Epidermal melanocyte (primary cell): ENCODE measurements at regions not wholly inside any gene's neighbourhood (a gene's known extent, or its start where the extent isn't known, plus 50 kb on each side); places are given as distances from the start of the nearest gene placed in this dataset.
"Not testable (repeated sequence)": the region's sequence is repeated elsewhere in the genome, so short reads cannot be mapped to it uniquely, and the experiment has no call there.

Experiments
- DNase-seq: peaks from one replicate; pipeline ENCODE4 v3.0.0; 2011; ENCODE audit warnings: low spot score; ENCODE audit not compliant: insufficient read length

DNA sequence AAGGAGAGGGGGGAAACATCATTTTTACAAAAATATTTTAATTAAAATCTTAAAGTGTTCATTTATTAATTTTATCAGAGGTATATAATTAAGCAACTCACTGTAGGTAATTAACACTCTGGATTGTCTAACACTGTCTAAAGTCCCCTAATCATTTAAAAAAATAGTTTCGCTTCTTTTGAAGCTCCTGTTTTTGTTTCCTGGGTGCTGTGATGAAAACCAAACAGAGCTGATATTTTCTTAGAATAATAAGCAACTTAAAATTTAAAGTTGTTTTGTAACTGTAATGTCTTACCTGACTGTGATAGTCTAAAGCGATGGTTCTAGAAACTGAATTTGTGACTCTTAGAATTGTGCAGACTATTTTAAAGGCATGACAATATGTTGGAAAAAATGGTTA, 961.0 kb downstream of the GATA3 start:
- DNase-seq: no peak

DNA sequence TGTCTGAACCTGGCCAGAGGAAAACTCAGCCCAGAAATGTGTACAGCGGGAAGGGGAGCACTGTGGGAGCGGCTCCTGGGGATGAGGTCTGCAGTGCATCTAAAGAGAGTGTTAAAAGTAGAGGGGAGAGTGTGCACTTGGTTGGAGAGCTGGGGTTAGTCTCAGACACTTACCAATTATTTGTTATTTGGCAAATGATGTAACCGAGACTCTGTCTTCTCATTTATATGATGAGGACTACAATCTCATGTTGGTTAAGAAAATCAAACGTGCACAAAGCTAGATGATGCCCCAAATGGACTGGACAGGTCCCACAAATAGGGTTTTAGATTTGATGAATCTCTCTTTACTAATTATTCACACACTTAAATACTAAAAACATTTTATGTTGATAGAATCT, 962.4 kb downstream of the GATA3 start:
- no peak for DNase-seq

DNA sequence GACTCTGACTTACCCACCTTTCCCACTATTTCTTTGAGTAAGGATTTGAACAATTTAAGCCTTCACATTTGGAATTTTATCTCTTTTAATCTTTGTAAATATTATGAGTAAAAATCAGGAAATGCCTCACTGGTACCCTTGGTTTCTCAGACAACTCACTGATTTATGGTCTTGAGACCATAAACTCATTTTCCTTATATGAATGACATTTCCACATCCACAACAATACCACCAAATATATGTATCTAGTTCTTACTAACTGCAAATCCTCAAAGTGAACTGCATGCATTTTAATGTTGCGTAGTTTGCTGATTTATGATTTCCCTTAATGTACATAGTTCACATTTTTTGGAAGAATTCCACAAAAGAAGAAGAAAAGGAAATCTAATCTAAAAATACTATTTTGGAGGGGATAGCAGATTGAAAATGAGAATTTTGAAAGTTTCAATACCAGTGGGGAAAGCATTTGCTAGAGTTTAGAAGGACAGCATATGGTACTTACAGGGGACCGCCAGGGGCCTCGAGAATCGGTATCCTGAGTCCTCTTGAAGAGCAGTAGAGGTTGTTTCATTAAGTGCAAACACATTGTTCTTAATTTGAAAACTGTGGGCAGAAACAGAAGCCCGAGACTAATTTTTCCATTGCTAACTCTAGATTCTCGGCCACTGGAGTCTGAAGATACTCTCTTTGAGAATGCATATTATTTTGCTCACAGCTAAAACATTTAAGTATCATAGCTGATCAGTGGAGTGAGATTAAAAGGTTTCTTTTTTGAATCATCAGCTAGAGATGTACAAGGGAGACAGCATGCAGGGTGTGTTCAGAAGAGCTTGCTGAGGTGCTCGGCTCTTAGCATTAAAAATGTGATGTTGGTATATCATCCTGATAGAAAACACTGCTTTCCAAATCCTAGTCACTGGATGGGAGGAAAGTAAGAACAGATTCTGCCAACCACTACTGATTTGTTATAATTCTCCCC, 964.0 kb downstream of the GATA3 start:
- DNase-seq: no peak

DNA sequence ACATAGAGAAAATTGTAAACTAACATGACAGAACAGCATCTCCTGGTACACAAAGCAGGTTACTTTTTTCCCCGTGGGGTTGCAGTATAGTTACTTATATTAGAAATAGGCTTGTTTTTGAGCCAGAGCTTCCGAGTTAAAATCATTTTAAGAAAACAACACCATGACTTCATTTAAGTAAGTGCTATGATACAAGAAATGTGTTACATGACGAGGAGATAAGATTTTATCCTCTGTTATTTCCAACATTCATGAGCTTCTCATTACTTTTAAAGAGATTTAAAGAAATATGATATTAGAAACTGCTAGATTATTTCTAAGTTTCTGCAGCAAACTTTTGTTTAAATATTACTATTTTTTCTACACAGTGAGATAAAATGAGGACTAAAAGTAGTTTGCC, 968.7 kb downstream of the GATA3 start:
- no peak for DNase-seq

DNA sequence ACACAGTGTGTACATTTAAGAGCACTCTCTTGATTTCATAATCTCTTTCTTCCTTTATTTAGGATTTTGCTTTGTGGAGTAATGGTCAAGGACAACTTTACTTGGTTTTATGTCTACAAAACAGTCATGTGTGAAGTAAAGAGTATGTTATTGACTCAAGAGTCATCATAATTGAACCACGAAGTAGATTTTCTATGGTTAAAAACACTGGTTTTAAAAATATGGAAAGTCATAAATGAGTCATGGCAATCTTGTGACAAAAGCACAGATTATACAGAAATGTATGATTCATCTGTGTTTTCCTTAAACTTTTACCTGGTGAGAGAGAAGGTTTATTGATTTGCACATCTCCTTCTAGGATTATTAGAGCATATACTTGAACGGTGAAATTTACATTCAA, 969.7 kb downstream of the GATA3 start:
- no peak for DNase-seq

DNA sequence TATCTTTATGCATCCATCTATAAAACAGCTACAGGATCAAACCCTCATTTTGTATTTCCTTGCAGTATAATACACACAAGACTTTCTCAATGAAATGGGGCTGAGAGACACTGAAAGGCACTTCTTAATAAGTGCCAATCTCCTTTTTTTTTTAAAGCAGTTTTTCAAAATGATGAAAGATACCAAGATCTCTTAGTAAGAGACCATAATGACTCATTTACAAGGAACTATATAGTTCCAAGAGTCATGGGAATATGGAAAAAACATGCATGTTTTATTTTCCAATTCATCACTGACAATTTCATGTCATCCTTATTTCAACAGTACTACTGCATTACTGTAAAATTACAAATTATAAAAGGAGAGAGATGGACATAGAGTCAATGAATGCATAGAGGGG, 973.7 kb downstream of the GATA3 start:
- DNase-seq: no peak

DNA sequence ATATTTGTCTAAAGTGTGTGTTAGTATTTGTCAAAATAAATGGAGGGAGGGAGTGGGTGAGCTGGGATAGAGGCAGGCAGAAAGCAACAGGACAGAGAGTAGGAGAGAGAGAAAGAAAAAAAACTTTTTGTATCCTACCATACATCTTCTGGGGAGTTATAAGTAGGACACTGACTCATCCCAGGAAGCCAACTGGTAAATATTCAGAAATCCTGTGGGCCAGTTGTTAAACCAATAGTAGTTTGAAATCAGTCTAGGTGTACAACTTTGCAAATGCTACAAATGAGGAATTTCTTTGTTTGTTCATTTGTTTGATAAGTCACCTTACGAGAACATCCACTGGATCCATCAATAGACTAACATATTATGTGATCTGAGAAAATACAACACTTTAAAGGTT, 980.9 kb downstream of the GATA3 start:
- no peak for DNase-seq

DNA sequence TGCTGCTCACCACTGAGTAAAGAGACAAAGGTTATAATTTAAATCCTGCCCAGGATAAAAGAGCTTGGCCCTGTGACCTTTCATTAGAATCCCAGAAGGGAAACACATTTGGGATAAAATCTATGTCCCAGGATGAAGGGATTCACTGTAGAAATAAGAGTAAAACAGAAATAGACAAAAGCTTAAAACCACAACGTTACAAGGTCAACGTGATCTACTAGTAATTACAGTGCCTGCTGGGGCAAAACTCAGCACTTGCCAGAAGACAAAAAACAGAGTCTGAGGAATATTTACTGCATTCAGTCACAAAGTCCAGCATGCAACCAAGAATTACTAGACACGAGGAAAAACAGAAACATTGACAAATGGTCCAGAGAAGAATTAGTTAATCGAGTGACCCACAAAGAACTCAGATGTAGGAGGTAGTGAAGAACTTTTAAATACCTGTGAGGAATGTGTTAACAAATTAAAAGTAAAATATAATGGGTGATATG, 982.3 kb downstream of the GATA3 start:
- DNase-seq: no peak

DNA sequence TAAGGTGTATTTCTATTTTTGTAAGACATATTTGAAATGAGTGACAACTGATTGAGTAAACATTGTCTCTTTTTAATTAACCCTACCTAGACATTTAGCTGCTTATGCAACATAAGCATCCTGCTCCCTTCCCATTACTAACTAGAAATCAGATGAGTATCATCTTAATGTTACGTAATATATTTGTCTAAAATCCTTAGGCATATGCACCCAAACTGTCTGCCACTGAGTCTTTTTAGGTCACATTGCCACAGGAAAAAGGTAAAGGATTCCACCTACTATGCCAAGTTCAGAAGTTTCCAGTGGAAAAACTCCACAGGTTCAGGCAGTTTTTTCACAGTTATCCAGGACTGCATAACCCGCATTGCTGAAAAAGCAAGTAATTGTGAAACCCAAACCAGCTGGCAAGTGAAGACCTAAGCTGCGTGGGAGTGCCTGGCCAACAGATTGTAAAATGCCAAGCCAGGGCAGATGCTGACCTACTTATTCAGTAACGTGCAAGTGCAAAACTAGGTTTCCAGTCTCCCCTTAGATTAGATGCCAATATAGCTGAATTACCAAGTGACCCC, 983.7 kb downstream of the GATA3 start:
- no peak for DNase-seq

DNA sequence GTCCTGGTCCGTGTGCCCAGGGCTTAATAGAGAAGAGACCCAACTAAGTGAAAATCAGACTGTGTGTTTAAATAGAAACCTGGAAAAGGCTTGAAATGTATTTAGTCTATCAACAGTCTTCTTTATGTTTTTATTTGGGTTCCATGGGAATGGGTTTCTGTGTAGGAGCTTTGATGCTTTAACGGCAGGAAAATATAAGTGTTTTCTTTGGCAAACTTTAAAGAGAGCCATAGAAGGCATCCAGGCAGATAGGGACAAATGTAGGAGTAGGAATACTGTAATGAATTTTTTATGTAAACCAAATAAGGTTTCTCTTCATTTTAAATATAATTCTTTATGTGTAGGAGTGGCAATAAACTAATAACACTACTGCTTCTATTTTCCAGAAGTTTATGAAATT, 989.0 kb downstream of the GATA3 start:
- DNase-seq: no peak

DNA sequence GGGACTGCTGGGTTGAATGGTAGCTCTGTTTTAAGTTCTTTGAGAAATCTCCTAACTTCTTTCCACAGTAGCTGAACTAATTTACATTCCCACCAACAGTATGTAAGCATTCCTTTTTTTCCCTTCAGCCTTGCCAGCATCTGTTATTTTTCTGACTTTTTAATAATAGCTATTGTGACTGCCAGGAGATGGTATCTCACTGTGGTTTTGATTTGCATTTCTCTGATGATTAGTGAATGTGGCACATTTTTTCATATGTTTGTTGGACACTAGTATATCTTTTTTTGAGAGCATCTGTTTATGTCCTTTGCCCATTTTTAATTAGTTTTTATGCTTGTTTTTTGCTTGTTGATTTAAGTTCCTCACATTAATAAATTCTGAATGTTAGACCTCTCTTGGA, 990.8 kb downstream of the GATA3 start:
- DNase-seq: no peak

DNA sequence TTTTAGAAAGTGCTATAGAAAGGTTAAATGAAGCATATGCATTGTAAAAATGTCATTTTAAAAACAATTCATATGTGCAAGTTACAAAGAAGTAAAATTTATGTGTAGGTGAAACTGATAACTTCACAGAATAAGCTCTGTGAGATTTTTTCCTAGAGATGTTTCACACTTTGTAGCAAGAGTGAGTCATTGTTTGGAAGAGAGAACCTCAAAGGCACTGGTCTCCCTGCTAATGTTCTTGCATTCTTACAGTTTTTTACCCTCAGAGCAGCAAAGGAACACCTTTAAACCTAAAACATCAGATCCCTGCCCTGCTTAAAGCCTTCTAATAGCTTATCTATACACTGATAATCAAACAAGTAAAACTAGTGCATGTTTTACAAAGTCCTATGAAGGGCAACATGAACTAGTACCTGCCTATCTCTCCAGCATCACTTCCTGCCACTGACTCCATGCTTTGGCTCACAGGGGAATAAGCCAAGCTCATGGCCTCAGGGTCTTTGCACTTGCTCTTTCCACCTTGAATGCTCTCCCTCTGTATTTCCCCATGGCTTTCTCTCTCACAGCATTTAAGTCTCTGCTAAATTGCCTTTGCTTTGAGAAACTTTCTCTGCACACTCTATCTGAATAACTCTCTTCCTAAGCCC, 997.0 kb downstream of the GATA3 start:
- no peak for DNase-seq

DNA sequence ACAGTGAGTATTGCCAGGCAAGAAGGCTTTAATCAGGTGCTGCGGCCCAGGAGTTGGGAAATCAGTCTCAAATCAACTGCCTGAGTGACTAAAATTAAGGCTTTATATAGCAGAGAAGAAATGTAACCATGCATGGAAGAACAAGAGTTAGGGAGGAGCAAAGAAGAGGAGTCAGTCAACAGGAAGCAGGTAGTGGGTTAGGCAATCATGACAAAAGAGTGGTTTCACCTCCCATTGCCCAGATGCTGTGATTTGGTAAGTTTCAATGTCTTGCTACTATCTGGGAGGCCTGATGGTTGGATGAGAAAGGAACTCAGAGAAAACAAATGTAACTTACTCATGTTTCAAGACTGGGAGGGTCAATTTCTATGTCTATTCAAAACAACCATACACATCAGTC, 998.3 kb downstream of the GATA3 start:
- DNase-seq: no peak

DNA sequence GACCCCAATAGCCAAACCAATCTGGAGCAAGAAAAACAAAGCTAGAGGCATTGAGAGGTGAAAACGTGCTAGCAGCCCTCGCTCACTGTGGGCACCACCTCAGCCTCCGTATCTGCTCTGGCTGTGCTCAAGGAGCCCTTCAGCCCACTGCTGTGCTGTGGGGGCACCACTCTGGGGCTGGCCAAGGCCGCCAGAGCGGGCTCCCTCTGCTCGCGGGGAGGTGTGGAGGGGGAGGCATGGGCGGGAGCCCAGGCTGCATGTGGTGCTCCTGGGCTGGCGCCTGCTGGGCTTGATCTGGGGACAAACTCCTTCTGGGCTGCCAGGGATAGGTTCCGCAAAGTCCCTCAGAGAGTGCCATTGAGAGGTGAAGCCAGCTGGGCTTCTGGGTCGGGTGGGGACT, 1002.0 kb downstream of the GATA3 start:
- DNase-seq: no peak

DNA sequence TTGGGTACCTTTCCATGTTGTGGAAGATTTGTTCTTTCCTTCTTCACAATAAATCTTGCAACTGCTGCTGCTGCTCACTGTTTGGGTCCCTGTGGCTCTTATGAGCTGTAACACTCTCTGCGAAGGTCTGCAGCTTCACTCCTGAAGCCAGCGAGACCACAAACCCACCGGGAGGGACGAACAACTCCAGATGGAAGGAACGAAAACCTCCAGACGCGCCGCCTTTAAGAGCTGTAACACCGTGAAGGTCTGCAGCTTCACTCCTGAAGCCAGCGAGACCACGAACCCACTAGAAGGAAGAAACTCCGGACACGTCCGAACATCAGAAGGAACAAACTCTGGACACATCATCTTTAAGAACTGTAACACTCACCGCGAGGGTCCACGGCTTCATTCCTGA, 1002.8 kb downstream of the GATA3 start:
- DNase-seq: not testable (repeated sequence)

DNA sequence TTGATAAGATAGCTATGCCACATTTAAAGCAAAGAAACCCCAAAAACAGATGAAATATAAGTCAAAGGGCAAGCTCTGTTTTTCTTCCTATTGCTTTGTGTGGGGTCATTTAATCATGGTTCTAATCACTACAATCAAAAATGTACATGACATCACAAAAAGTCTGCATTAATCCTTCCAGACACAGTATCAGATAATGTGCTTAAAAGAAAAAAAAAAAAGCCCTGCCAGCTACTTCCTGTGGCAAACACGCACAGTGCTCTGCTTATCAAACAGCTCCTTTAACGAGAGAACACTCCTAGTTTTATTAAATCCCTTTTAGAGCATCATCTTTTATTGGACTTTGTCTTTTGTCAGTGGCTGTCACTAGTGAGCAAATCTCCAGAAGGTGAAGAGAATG, 1005.8 kb downstream of the GATA3 start:
- no peak for DNase-seq

DNA sequence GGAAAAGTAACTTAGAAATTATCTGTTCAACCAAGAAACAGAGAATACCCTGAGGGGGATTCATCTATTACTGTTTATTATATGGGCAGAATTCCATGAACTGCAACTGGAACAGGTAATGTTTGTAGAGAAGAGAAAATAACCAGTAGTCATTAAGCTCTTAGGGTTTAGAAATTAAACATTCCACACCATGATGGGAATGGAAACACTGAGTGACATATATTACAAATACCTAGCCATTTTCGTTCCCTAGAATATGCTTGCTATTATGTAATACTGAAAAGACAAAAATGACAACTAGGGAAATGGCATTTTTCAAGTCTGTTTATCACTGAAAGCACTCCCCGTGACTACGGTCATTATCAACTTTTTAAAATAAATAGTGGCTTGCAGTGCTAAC, 1007.4 kb downstream of the GATA3 start:
- DNase-seq: no peak

DNA sequence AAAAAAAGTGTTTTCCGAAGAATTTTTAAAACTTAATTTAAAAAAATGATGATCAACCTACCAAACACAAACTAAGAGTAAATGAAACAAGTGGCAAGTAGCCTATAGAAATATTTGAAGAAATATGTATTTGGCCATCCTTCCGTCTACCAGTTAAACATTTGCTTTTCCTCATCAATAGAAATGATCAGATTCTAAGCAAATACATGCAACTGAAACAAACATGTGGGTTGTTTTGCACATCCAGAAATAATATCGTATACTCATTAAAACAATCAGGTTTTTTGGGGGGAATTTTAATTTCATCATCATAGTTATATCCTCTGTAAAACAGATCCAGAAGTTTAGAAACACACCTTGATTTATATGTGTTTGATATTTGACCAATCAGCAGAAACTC, 1011.7 kb downstream of the GATA3 start:
- DNase-seq: no peak

DNA sequence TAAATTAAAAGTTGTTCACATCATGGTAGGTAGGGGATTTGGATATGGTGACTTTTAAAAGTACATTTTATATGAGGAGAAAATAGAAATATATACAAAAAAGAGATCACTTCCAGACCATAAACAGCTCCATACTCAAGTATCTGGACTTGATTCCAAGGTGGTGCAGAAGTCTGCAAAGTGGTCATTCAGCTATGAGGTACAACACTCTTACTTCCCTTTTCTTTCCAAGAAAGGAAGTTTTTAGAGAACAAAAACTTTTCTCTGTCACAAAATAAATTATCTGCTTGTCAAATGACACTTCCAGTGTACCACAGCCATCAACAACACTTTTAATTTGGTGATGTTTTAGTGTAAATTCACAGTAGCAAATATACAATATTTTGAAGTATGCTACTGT, 1013.5 kb downstream of the GATA3 start:
- no peak for DNase-seq

DNA sequence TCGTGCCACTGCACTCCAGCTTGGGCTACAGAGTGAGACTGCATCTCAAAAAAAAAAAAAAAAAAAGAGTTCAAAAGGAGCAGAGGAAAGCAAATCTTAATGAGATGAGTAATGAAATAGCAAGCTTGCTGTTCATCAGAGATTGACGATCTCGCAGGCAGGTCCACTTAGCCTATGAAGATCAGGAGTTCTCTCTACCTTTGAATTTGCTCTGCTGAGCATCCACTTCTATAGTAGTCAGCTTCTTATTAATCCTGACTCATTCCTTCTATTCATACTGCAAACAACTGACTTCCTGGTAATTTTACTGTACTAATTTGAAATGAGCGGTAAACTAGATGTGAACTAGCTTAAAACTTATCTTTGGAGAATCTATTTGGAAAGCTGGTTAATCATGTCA, 1014.6 kb downstream of the GATA3 start:
- no peak for DNase-seq

DNA sequence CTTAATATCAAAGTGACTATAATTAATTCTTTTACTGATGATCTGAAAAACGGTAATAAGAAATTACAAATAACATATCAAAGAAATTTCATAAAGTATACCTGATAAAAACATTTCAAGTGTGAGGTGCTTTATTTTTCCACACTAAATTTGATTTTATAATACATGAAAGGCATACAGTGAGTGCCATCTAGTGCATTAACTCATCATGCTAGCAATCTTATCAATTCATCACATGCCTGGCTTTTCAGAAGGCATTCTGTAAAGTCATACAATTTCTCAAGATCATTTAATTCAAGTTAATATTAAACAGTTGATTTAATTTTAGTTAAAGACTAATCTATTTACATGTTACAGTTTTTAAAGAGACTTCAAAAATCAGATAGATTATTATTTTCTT, 1020.9 kb downstream of the GATA3 start:
- no peak for DNase-seq

DNA sequence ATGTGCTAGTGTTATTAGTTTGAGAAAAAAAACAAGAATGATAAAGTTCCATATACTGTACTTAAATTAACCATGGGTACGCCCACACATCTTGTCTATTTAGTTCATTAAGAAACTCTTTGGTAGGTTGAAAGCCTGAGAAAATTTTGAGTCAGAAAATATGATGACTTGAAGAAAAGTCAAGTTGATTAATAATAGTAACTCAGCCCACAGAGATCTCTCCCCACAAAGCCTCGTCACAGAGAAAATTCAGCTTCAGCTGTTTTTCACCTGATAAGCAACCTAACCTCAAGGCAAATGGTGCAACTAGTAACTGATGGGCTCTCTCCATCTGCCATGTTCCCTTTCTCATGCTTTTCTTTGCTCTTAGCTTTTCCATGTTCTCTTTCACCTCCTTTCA, 1021.6 kb downstream of the GATA3 start:
- DNase-seq: no peak
